ENCODE measurements at regions not wholly inside any gene's neighbourhood (a gene's known extent, or its start where the extent isn't known, plus 50 kb on each side); places are given as distances from the start of the nearest gene placed in this dataset.

GRCh38 chr5:84741056-84741455 lies 356.4 kb upstream of the EDIL3 start:
- peaks cover 0 to 16% (median 0%) of the 10 kb centered on the region in 12 donors for H3K9me3 ChIP-seq
- no peak overlapping the region for H3K27ac ChIP-seq
- ATAC-seq (no peak), DNase-seq (no peak)
- intact Hi-C loops (cut with DNase I): no loop called here
- no peaks in the 10 kb centered on the region for H3K27me3 ChIP-seq
- H3K4me3 ChIP-seq: no peak overlapping the region
- TF ChIP-seq POLR2A (IDR thresholded peaks at IDR 0.05): no peak
- TF ChIP-seq CTCF (IDR thresholded peaks at IDR 0.05): no peak
- no peaks in the 10 kb centered on the region for H3K4me1 ChIP-seq
- WGBS, 4 donors: 63 to 76% (median 65%) methylated on average over 1 of the region's 1 CpG
- no peaks in the 10 kb centered on the region for H3K36me3 ChIP-seq

DNA sequence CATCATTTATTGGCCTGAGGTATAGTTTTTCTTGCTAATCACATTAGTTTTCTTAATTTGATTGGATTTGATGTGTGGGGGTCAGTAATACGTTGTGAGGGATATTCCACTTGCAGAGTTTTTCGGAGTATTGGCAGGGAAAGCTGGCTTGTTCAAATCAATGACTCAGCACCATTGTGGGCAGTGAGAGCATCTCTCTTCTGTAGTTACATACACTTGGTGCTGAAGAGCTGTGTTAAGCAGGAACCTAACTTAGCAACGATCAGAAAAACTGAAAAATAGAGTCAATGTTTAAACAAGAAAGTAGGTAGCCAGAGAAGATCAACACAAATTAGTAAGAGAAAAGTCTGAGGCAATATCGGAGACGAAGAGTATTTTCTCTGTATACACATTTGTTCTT lies 344.6 kb upstream of the EDIL3 start:
- no peaks in the 10 kb centered on the region for H3K36me3 ChIP-seq
- no peaks in the 10 kb centered on the region for H3K4me1 ChIP-seq
- DNase-seq (no peak), ATAC-seq (no peak)
- TF ChIP-seq POLR2A (IDR thresholded peaks at IDR 0.05): no peak
- no peak for TF ChIP-seq CTCF (IDR thresholded peaks at IDR 0.05)
- H3K27ac ChIP-seq: no peak overlapping the region
- intact Hi-C loops (cut with DNase I): no loop called here
- WGBS, 4 donors: 62 to 68% (median 67%) methylated on average over 5 of the region's 5 CpGs
- no peak overlapping the region for H3K4me3 ChIP-seq
- no peaks in the 10 kb centered on the region for H3K9me3 ChIP-seq
- H3K27me3 ChIP-seq: no peaks in the 10 kb centered on the region

- no peak for TF ChIP-seq POLR2A (IDR thresholded peaks at IDR 0.05)
- no peak for TF ChIP-seq CTCF (IDR thresholded peaks at IDR 0.05)
- 86 to 94% (median 90%) methylated on average over 2 of the region's 2 CpGs for WGBS, 4 donors
- intact Hi-C loops (cut with DNase I): no loop called here
Measured at GRCh38 chr5:84727708-84728107, 343.0 kb upstream of the EDIL3 start.

GRCh38 chr5:84725946-84726570 lies 341.4 kb upstream of the EDIL3 start:
- no peak for ATAC-seq
- Histone ChIP-seq H3K27ac (no peak overlapping the region), H3K4me1 (no peaks in the 10 kb centered on the region), H3K36me3 (no peaks in the 10 kb centered on the region), H3K27me3 (no peaks in the 10 kb centered on the region), H3K9me3 (peaks cover 0 to under 1% (median 0%) of the 10 kb centered on the region in 12 donors), H3K4me3 (no peak overlapping the region)
- intact Hi-C loops (cut with DNase I): no loop called here
- no peak for DNase-seq
- WGBS, 4 donors: 79 to 85% (median 83%) methylated on average over 2 of the region's 2 CpGs
- no peak for TF ChIP-seq POLR2A (IDR thresholded peaks at IDR 0.05)
- TF ChIP-seq CTCF (IDR thresholded peaks at IDR 0.05): no peak

More at GRCh38 chr5:84727708-84728107, 343.0 kb upstream of the EDIL3 start:
- no peak for ATAC-seq
- Histone ChIP-seq H3K9me3 (no peaks in the 10 kb centered on the region), H3K27ac (no peak overlapping the region), H3K36me3 (no peaks in the 10 kb centered on the region), H3K4me1 (no peaks in the 10 kb centered on the region), H3K27me3 (no peaks in the 10 kb centered on the region), H3K4me3 (no peak overlapping the region)
- no peak for DNase-seq

Measured in heart left ventricle (tissue), 16 donors.